ENCODE measurements at regions not wholly inside any gene's neighbourhood (a gene's known extent, or its start where the extent isn't known, plus 50 kb on each side); places are given as distances from the start of the nearest gene placed in this dataset.
"Not testable (repeated sequence)": the region's sequence is repeated elsewhere in the genome, so short reads cannot be mapped to it uniquely, and the experiment has no call there.

DNA sequence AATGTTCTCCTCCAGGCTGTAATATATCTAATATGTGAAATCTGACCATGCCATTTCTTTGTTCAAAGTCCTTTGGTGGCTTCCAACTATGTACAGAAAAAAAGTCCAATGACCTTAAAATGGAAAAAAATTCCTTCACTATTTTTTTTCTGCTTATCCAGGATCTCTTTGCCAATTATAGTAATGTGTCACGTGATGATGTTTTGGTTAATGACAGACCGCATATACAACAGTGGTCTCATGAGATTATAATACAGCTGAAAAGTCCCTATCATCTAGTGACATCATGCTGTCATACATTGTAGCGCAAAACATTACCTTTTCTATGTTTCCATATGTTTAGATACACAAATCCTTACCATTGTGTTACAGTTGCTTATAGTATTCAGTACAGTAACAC lies 477.6 kb downstream of the TMEM232 start:
- no peak for DNase-seq (ENCODE audit: low read depth)

- no peak for DNase-seq (ENCODE audit: low read depth)
These were observed 476.1 kb downstream of the TMEM232 start for GRCh38 chr5:110250355-110250754.

GRCh38 chr5:110250755-110251154 lies 475.7 kb downstream of the TMEM232 start:
- no peak for DNase-seq (ENCODE audit: low read depth)

- no peak for DNase-seq (ENCODE audit: low read depth)
These were observed 475.1 kb downstream of the TMEM232 start for GRCh38 chr5:110251366-110251765.

GRCh38 chr5:110255194-110255593 lies 471.3 kb downstream of the TMEM232 start:
- no peak for DNase-seq (ENCODE audit: low read depth)

- DNase-seq (ENCODE audit: low read depth), result no peak
These were observed 470.2 kb downstream of the TMEM232 start for GRCh38 chr5:110256298-110256697.

DNA sequence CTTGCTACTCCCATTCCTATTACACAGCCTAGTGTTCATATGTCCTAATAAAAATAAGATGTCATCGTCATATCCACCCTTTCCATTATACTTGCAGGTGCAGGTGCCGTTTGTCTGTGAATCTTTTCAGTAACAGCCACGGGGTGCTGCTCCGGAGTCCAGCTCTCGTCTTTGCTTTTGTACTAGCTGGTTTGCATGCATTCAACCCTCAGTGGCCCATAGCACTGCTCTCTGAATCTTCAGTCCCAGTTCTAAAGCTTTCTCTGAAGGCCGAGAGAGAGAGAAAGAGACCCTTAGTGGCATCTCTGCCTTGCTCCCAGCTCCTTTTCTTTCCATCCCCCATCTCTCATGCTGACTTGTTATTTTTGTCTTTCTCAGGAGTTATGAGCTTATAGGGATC lies 468.5 kb downstream of the TMEM232 start:
- DNase-seq (ENCODE audit: low read depth), result no peak

- no peak for DNase-seq (ENCODE audit: low read depth)
These were observed 467.8 kb downstream of the TMEM232 start for GRCh38 chr5:110258460-110259216.

- DNase-seq (ENCODE audit: low read depth), result no peak
These were observed 463.7 kb downstream of the TMEM232 start for GRCh38 chr5:110262749-110263148.

DNA sequence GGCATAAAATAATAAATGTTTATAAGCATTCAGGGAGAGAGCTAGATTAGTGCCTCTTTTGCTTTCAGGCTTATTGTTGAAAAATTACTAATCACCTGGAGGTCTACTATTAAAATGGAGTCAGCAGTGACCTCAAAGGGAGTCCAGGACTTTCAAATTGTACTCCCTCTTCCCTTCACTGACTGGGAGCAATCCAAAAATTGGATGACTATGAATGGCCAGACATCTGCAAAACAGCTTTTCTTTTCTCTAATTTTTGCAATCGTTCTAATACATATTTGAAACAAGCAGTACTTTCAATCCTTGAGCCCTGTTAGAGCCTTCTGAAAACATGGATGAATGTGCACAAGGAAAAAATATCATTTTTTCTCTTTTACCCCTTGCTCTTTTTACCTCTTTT lies 461.8 kb downstream of the TMEM232 start:
- DNase-seq (ENCODE audit: low read depth), result no peak

DNA sequence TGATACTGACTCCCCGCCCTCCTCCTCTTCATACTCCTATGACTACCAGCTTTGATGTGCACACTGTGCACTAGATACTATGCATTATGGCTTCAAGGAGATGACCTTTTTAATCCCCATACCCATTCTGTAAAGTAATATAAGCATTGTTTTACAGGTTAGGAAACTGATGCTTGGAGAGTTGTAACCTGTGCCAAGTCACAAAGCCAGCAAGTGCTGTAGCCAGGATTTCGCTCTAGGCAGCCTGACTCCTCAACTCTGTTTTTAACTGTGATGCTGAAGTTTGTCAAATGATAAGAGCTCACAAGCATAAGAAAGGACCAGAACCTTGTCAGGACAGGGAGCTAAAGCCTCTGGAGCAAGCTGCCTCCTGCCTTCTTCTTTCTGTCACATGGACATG lies 461.3 kb downstream of the TMEM232 start:
- DNase-seq (ENCODE audit: low read depth), result no peak

DNA sequence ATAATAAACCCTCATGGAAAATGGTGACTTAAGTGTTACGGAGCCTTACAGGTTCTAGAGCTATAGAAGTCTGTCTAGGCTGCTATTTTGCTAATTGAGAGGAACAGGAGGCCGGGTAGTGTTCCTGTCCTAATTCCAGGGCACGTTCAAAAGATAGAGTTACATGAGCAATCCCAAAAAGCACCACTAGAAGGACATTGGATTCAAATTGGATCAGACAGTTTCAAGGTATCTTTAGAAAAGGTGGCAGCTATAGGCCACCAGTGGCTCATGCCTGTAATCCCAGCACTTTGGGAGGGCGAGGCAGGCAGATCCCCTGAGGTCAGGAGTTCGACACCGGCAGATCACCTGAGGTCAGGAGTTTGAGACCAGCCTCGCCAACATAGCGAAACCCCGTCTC lies 458.8 kb downstream of the TMEM232 start:
- DNase-seq (ENCODE audit: low read depth), result no peak

GRCh38 chr5:110268283-110268682 lies 458.2 kb downstream of the TMEM232 start:
- DNase-seq (ENCODE audit: low read depth), result no peak

GRCh38 chr5:110268985-110269384 lies 457.5 kb downstream of the TMEM232 start:
- DNase-seq (ENCODE audit: low read depth), result no peak

DNA sequence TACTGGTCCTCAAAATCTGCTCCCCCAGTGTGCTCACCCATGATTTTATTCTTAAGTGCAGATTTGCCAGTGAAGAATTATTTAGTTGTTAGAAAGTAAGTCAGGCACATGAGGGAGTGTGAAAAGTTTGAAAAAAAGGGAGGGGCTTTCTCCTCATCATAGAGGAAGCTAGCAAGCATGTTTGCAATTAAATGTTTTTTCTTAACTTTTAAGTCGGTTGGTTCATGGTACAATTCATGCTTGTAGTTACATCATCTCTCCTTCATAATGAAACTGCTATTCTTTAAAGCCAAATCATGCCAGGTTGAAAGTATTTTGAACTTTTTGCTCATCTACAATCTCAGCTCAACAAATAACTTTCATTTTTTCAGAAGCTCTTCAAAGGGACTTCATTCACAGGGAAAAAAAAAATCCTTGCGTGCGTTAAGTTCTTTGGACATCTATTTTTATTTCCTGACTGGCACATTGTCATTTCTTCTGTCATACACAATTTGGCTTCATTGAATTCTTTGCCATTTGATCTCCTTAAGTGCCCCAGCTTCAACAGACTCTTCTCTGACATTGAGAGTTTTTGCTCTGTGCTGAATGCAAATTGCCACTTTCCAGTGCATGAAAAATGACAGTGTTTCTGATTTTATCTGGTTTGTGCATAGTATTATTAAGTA lies 456.9 kb downstream of the TMEM232 start:
- DNase-seq (ENCODE audit: low read depth), result no peak

DNA sequence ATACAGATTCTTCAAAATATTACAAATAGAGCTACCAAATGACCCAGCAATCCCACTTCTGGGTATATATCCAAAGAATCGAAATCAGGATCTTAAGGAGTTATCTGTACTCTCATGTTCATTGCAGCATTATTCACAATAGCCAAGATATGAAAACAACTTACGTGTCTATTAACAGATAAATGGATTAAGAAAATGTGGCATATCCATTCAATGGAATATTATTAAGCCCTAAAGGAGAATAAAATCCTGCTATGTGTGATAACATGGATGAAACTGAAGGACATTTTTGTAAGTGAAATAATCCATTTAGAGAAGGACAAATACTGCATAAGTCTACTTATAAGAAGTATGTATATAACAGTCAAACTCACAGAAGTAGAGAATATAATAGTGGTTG lies 450.6 kb downstream of the TMEM232 start:
- no peak for DNase-seq (ENCODE audit: low read depth)

DNA sequence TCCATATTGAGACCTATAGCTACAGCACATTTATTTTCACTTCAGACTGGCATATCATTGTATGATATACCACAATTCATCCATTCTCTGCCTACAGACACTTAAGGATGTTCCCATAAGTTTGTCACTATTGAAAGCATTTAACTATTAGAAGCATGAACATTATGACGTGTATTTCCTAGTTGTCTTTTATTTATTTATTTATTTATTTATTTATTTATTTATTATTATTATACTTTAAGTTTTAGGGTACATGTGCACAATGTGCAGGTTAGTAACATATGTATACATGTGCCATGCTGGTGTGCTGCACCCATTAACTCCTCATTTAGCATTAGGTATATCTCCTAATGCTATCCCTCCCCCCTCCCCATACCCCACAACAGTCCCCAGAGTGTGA lies 448.0 kb downstream of the TMEM232 start:
- not testable (repeated sequence) for DNase-seq (ENCODE audit: low read depth)

GRCh38 chr5:110284121-110284520 lies 442.4 kb downstream of the TMEM232 start:
- not testable (repeated sequence) for DNase-seq (ENCODE audit: low read depth)

DNA sequence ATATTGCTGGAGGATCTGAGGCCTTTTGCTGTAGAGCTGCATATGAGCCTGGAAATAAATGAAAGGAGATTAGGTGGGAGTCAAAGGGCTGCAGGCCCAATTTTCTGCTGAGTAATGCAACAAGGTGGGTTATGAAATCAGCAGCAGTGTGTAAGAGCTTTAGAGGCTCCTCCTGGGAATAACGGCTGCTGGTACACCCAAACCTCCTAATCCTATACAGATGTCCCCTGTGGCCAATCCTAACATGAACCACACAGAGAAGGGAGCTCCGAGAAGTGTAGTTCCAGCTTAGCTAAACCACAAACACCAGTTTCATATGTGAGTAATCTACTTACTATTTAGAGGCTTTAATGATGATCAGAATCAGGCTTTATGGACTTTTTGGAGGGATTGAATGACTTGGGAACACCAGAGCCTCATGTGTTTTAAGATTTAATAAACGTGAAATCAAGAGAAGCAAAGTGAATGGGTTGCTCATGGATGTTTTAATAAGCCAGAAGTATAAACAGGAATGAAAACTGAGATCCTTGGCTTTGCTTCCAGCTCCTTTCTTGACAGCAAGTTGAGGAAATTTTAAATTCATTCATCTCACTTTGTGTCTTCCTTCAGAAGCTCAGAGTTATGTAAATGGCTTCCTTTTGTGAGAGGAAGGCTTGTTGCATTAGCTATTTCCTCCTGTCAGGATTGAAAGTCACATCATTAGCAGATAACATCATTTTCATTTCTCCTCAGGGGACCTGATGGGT lies 437.5 kb downstream of the TMEM232 start:
- DNase-seq (ENCODE audit: low read depth), result no peak

DNA sequence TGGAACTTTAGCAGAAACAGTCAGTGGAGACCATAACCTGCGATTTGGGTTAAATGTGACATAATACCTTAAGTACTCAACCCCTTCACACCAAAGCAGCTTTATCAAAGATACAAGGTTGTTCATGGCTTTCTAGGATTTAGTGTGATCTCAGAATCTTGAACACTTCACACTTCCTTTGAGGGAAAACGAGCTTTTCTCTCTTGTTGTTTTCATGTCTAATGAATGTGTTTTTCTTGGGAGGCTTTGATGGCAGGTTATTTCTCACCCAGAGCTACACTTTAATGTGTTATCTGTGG lies 437.0 kb downstream of the TMEM232 start:
- no peak for DNase-seq (ENCODE audit: low read depth)

GRCh38 chr5:110290542-110290941 lies 435.9 kb downstream of the TMEM232 start:
- no peak for DNase-seq (ENCODE audit: low read depth)

DNA sequence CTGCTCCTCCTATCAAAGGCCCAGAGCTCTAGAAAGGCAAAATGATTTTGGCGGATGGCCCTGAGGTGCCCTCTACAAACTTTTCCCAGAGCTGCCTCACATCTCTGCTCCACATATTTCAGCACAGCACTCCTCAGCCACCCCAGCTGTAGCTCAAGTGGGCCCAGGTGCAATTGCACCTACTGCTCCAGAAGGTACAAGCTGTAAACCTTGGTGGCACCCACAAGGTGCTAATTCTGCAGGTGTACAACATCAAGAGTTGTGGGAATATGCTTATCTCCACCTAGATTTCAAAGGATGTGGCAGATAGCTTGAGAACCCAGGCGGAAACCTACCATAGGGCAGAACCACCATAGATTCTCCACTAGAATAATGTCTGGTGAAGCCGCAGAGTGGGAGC lies 432.2 kb downstream of the TMEM232 start:
- no peak for DNase-seq (ENCODE audit: low read depth)

- DNase-seq (ENCODE audit: low read depth), result no peak
These were observed 429.3 kb downstream of the TMEM232 start for GRCh38 chr5:110297152-110297670.

Data from stimulated activated CD4-positive, alpha-beta T cell treated with anti-CD3 and anti-CD28 coated beads, Interleukin-2, amount 100 ng/mL, for 4 hours (primary cell).